ENCODE measurements at regions not wholly inside any gene's neighbourhood (a gene's known extent, or its start where the extent isn't known, plus 50 kb on each side); places are given as distances from the start of the nearest gene placed in this dataset.

- DNase-seq = no peak
Observed at GRCh38 chr4:130395871-130396270, 1299.9 kb downstream of the C4orf33 start.

GRCh38 chr4:130403221-130403620 is 1307.3 kb downstream of the C4orf33 start:
- no peak for DNase-seq

GRCh38 chr4:130416228-130416627 is 1320.3 kb downstream of the C4orf33 start:
- DNase-seq = no peak

GRCh38 chr4:130419211-130419975 is 1323.4 kb downstream of the C4orf33 start:
- DNase-seq = no peak

GRCh38 chr4:130422261-130422660 is 1326.3 kb downstream of the C4orf33 start:
- DNase-seq = no peak

GRCh38 chr4:130424211-130424610 is 1328.3 kb downstream of the C4orf33 start:
- no peak for DNase-seq

- DNase-seq = no peak
Observed at GRCh38 chr4:130432289-130432688, 1336.3 kb downstream of the C4orf33 start.

GRCh38 chr4:130449741-130450140 is 1353.8 kb downstream of the C4orf33 start:
- DNase-seq = no peak

GRCh38 chr4:130468340-130468739 is 1372.4 kb downstream of the C4orf33 start:
- no peak for DNase-seq

- no peak for DNase-seq
Observed at GRCh38 chr4:130478406-130478805, 1382.5 kb downstream of the C4orf33 start.

- DNase-seq = no peak
Observed at GRCh38 chr4:130479020-130479419, 1383.1 kb downstream of the C4orf33 start.

- DNase-seq = no peak
Observed at GRCh38 chr4:130479674-130480073, 1383.7 kb downstream of the C4orf33 start.

GRCh38 chr4:130484826-130485225 is 1388.9 kb downstream of the C4orf33 start:
- no peak for DNase-seq

GRCh38 chr4:130485371-130485770 is 1389.4 kb downstream of the C4orf33 start:
- DNase-seq = no peak

GRCh38 chr4:130486186-130486585 is 1390.2 kb downstream of the C4orf33 start:
- DNase-seq = no peak

GRCh38 chr4:130486841-130487240 is 1390.9 kb downstream of the C4orf33 start:
- no peak for DNase-seq

- DNase-seq = no peak
Observed at GRCh38 chr4:130510661-130511060, 1414.7 kb downstream of the C4orf33 start.

- DNase-seq = no peak
Observed at GRCh38 chr4:130511776-130512175, 1415.8 kb downstream of the C4orf33 start.

- DNase-seq = no peak
Observed at GRCh38 chr4:130524057-130524456, 1428.1 kb downstream of the C4orf33 start.

- DNase-seq = no peak
Observed at GRCh38 chr4:130530505-130530904, 1434.6 kb downstream of the C4orf33 start.

GRCh38 chr4:130534651-130535050 is 1438.7 kb downstream of the C4orf33 start:
- no peak for DNase-seq

- no peak for DNase-seq
Observed at GRCh38 chr4:130542953-130543352, 1447.0 kb downstream of the C4orf33 start.

- DNase-seq = no peak
Observed at GRCh38 chr4:130545171-130545570, 1449.2 kb downstream of the C4orf33 start.

GRCh38 chr4:130545596-130545995 is 1449.6 kb downstream of the C4orf33 start:
- no peak for DNase-seq

- no peak for DNase-seq
Observed at GRCh38 chr4:130559268-130559667, 1463.3 kb downstream of the C4orf33 start.

All from activated T-cell treated with anti-CD3 and anti-CD28 coated beads, Interleukin-2, amount 50 U/mL, for 48 hours (primary cell).